CD4-positive, CD25-positive, alpha-beta regulatory T cell (primary cell): ENCODE measurements at regions not wholly inside any gene's neighbourhood (a gene's known extent, or its start where the extent isn't known, plus 50 kb on each side); places are given as distances from the start of the nearest gene placed in this dataset.

Source experiments
- ATAC-seq, 2 donors: fragments of 150-1000 bp; cut with Tn5 transposase; one replicate each; pipeline ENCODE4 v1.10.0; 2021; ENCODE audit warnings: low read depth in 2 of 2, moderate number of reproducible peaks in 2 of 2, moderate library complexity in 1 of 2
- DNase-seq, 3 donors: peaks; one replicate each; pipeline versions ENCODE4 v3.0.0 to v3.0.0-alpha.2; 2012 to 2022; ENCODE audit warnings: mixed read lengths in 1 of 3
- H3K27ac ChIP-seq: one replicate; pipeline ENCODE4 v1.7.0; 2013; ENCODE audit warnings: mild to moderate bottlenecking, low read length; ENCODE audit not compliant: insufficient read depth, poor library complexity, severe bottlenecking
- H3K27me3 ChIP-seq: one replicate; pipeline ENCODE4 v1.7.0; 2013; ENCODE audit warnings: low read length; ENCODE audit not compliant: control insufficient read depth, insufficient read depth
- H3K36me3 ChIP-seq: one replicate; pipeline ENCODE4 v1.7.0; 2013; ENCODE audit warnings: mild to moderate bottlenecking, low read length, moderate library complexity; ENCODE audit not compliant: control insufficient read depth, insufficient read depth
- H3K4me1 ChIP-seq: 2 replicates; pipeline ENCODE4 v1.7.0; 2013; ENCODE audit warnings: mild to moderate bottlenecking, low read length; ENCODE audit not compliant: insufficient read depth, control insufficient read depth, poor library complexity, severe bottlenecking
- H3K4me3 ChIP-seq: one replicate; pipeline ENCODE4 v1.7.0; 2013; ENCODE audit warnings: low read depth, mild to moderate bottlenecking, low read length, moderate library complexity
- H3K9me3 ChIP-seq, 2 experiments: 1 replicate in 1 of 2; 2 replicates in 1 of 2; pipeline ENCODE4 v1.7.0; 2013; ENCODE audit warnings: low read length in 2 of 2, mild to moderate bottlenecking in 1 of 2, moderate library complexity in 1 of 2; ENCODE audit not compliant: control insufficient read depth in 2 of 2
- H3K27ac Mint-ChIP-seq, 3 donors: one replicate each; pipeline ENCODE4 v1.8.0; 2020 to 2022; ENCODE audit warnings: mild to moderate bottlenecking in 3 of 3, mixed read lengths in 3 of 3, moderate library complexity in 2 of 3
- H3K27me3 Mint-ChIP-seq: one replicate; pipeline ENCODE4 v1.8.0; 2022; ENCODE audit warnings: mild to moderate bottlenecking, mixed read lengths
- H3K36me3 Mint-ChIP-seq: one replicate; pipeline ENCODE4 v1.8.0; 2020; ENCODE audit warnings: mixed read lengths
- H3K4me1 Mint-ChIP-seq, 4 donors: one replicate each; pipeline ENCODE4 v1.8.0; 2020 to 2022; ENCODE audit warnings: mixed read lengths in 4 of 4, mild to moderate bottlenecking in 1 of 4
- H3K4me3 Mint-ChIP-seq, 4 donors: one replicate each; pipeline ENCODE4 v1.8.0; 2020 to 2022; ENCODE audit warnings: mild to moderate bottlenecking in 4 of 4, mixed read lengths in 4 of 4, moderate library complexity in 3 of 4
- H3K9me3 Mint-ChIP-seq, 7 donors: one replicate each; pipeline ENCODE4 v1.8.0; 2020 to 2022; ENCODE audit warnings: mixed read lengths in 7 of 7, mild to moderate bottlenecking in 3 of 7, moderate library complexity in 2 of 7

- no peak overlapping the region for H3K4me3 ChIP-seq
- no peaks in the 10 kb centered on the region for H3K9me3 ChIP-seq
- H3K4me3 Mint-ChIP-seq, result no peak overlapping the region
- H3K27me3 Mint-ChIP-seq, result no peaks in the 10 kb centered on the region
- H3K36me3 Mint-ChIP-seq, result no peaks in the 10 kb centered on the region
- H3K27me3 ChIP-seq, result no peaks in the 10 kb centered on the region
- DNase-seq (no peak), ATAC-seq (no peak)
- H3K4me1 Mint-ChIP-seq, result no peaks in the 10 kb centered on the region
- H3K36me3 ChIP-seq, result no peaks in the 10 kb centered on the region
- H3K4me1 ChIP-seq, result no peaks in the 10 kb centered on the region
- H3K27ac ChIP-seq, result no peak overlapping the region
- no peak overlapping the region for H3K27ac Mint-ChIP-seq
- peaks cover 0 to 6% (median 1%) of the 10 kb centered on the region in 7 donors for H3K9me3 Mint-ChIP-seq
Measured at GRCh38 chr18:69177702-69178101, 223.0 kb upstream of the DOK6 start.

- no peaks in the 10 kb centered on the region for H3K4me1 ChIP-seq
- ATAC-seq (no peak), DNase-seq (no peak)
- Mint-ChIP-seq H3K36me3 (no peaks in the 10 kb centered on the region), H3K4me1 (no peaks in the 10 kb centered on the region), H3K4me3 (no peak overlapping the region), H3K27me3 (no peaks in the 10 kb centered on the region), H3K9me3 (peaks cover 0 to 5% (median 0%) of the 10 kb centered on the region in 7 donors), H3K27ac (no peak overlapping the region)
- no peaks in the 10 kb centered on the region for H3K27me3 ChIP-seq
- H3K36me3 ChIP-seq, result no peaks in the 10 kb centered on the region
- H3K9me3 ChIP-seq, result no peaks in the 10 kb centered on the region
- no peak overlapping the region for H3K4me3 ChIP-seq
- H3K27ac ChIP-seq, result no peak overlapping the region
Measured at GRCh38 chr18:69186162-69186561, 214.5 kb upstream of the DOK6 start.

DNA sequence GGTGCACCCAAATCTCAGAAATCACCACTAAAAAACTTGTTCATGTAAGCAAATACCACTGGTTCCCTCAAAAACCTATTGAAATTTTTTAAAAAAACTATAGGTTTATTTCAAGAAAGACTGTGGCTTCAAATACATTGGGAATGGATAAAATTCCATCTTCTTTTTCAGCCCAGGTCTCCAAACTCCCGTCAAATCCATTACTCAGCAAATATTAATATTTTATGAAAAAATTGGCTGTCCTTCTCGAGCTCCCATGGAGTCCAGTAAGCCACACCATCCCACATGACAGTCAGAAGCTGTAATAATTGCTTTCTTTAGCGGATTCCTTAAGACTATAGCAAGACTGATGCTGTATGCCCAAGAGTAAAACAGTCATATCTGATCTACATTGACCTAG lies 204.4 kb upstream of the DOK6 start:
- DNase-seq, result no peak
- Histone ChIP-seq H3K27ac (no peak overlapping the region), H3K4me3 (no peak overlapping the region), H3K36me3 (no peaks in the 10 kb centered on the region), H3K4me1 (no peaks in the 10 kb centered on the region), H3K27me3 (no peaks in the 10 kb centered on the region), H3K9me3 (no peaks in the 10 kb centered on the region)
- Mint-ChIP-seq H3K27me3 (no peaks in the 10 kb centered on the region), H3K4me3 (no peak overlapping the region), H3K4me1 (no peaks in the 10 kb centered on the region), H3K36me3 (no peaks in the 10 kb centered on the region), H3K9me3 (peaks cover 0 to 2% (median 0%) of the 10 kb centered on the region in 7 donors), H3K27ac (no peak overlapping the region)
- ATAC-seq, result no peak

- Histone ChIP-seq H3K4me3 (no peak overlapping the region), H3K36me3 (no peaks in the 10 kb centered on the region), H3K4me1 (no peaks in the 10 kb centered on the region), H3K27me3 (no peaks in the 10 kb centered on the region), H3K9me3 (no peaks in the 10 kb centered on the region), H3K27ac (no peak overlapping the region)
- no peaks in the 10 kb centered on the region for H3K36me3 Mint-ChIP-seq
- no peak overlapping the region for H3K27ac Mint-ChIP-seq
- H3K27me3 Mint-ChIP-seq, result no peaks in the 10 kb centered on the region
- ATAC-seq (no peak), DNase-seq (no peak)
- no peak overlapping the region for H3K4me3 Mint-ChIP-seq
- H3K4me1 Mint-ChIP-seq, result no peaks in the 10 kb centered on the region
- no peaks in the 10 kb centered on the region for H3K9me3 Mint-ChIP-seq
Measured at GRCh38 chr18:69205925-69206324, 194.8 kb upstream of the DOK6 start.

DNA sequence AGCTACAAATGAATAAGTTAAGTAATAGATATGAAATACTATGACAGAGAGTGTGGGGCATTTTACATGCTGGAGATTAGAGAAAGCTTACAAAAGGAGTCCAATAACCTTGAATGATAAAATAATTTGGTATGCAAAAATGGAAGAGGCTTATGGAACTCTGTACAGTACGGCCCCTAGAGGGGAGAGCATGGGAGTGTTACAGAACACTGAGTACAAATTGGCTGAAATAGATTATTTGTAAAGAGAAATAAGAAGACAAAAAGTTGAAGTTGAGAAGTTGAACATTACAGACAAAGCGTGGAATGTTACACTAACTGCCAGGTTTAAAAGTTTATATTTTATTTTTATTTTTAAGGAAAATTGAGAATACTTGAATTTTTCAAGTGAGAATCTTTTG lies 192.1 kb upstream of the DOK6 start:
- H3K27ac ChIP-seq, result no peak overlapping the region
- H3K9me3 Mint-ChIP-seq, result no peaks in the 10 kb centered on the region
- ATAC-seq (no peak), DNase-seq (no peak)
- no peaks in the 10 kb centered on the region for H3K4me1 Mint-ChIP-seq
- H3K27ac Mint-ChIP-seq, result no peak overlapping the region
- H3K4me1 ChIP-seq, result no peaks in the 10 kb centered on the region
- no peaks in the 10 kb centered on the region for H3K36me3 Mint-ChIP-seq
- H3K4me3 Mint-ChIP-seq, result no peak overlapping the region
- H3K4me3 ChIP-seq, result no peak overlapping the region
- no peaks in the 10 kb centered on the region for H3K27me3 ChIP-seq
- H3K9me3 ChIP-seq, result no peaks in the 10 kb centered on the region
- H3K36me3 ChIP-seq, result no peaks in the 10 kb centered on the region
- no peaks in the 10 kb centered on the region for H3K27me3 Mint-ChIP-seq

GRCh38 chr18:69209761-69210160 lies 190.9 kb upstream of the DOK6 start:
- DNase-seq (no peak), ATAC-seq (no peak)
- Mint-ChIP-seq H3K27me3 (no peaks in the 10 kb centered on the region), H3K4me1 (no peaks in the 10 kb centered on the region), H3K4me3 (no peak overlapping the region), H3K9me3 (no peaks in the 10 kb centered on the region), H3K27ac (no peak overlapping the region), H3K36me3 (no peaks in the 10 kb centered on the region)
- no peaks in the 10 kb centered on the region for H3K9me3 ChIP-seq
- no peak overlapping the region for H3K4me3 ChIP-seq
- H3K27me3 ChIP-seq, result no peaks in the 10 kb centered on the region
- no peaks in the 10 kb centered on the region for H3K4me1 ChIP-seq
- no peaks in the 10 kb centered on the region for H3K36me3 ChIP-seq
- H3K27ac ChIP-seq, result no peak overlapping the region

GRCh38 chr18:69213842-69214241 lies 186.8 kb upstream of the DOK6 start:
- Histone ChIP-seq H3K9me3 (no peaks in the 10 kb centered on the region), H3K27ac (no peak overlapping the region), H3K27me3 (no peaks in the 10 kb centered on the region), H3K36me3 (no peaks in the 10 kb centered on the region), H3K4me3 (no peak overlapping the region), H3K4me1 (no peaks in the 10 kb centered on the region)
- Mint-ChIP-seq H3K27me3 (no peaks in the 10 kb centered on the region), H3K27ac (no peak overlapping the region), H3K4me3 (no peak overlapping the region), H3K4me1 (no peaks in the 10 kb centered on the region), H3K36me3 (no peaks in the 10 kb centered on the region), H3K9me3 (no peaks in the 10 kb centered on the region)
- DNase-seq (no peak), ATAC-seq (no peak)

- no peaks in the 10 kb centered on the region for H3K36me3 ChIP-seq
Measured at GRCh38 chr18:69215161-69215560, 185.5 kb upstream of the DOK6 start.

More at GRCh38 chr18:69215161-69215560, 185.5 kb upstream of the DOK6 start:
- Histone ChIP-seq H3K9me3 (no peaks in the 10 kb centered on the region), H3K27ac (no peak overlapping the region), H3K4me3 (no peak overlapping the region), H3K27me3 (no peaks in the 10 kb centered on the region), H3K4me1 (no peaks in the 10 kb centered on the region)
- DNase-seq, result no peak
- ATAC-seq, result no peak
- Mint-ChIP-seq H3K27ac (no peak overlapping the region), H3K4me3 (no peak overlapping the region), H3K27me3 (no peaks in the 10 kb centered on the region), H3K9me3 (no peaks in the 10 kb centered on the region), H3K36me3 (no peaks in the 10 kb centered on the region), H3K4me1 (no peaks in the 10 kb centered on the region)
